HepG2 (cell line): ENCODE measurements at regions not wholly inside any gene's neighbourhood (a gene's known extent, or its start where the extent isn't known, plus 50 kb on each side); places are given as distances from the start of the nearest gene placed in this dataset.

Source experiments
- CEBPB ChIP-seq: IDR thresholded peaks from 2 replicates; pipeline ENCODE4 v1.6.1; 2011; ENCODE audit warnings: low read depth, low read length, improper control_type of control experiment, borderline replicate concordance
- MTF1 ChIP-seq: sonication (generic); formaldehyde crosslinking; IDR thresholded peaks from 2 replicates; pipeline ENCODE4 v1.5.0; 2020; ENCODE audit warnings: missing genetic modification reagents
- POLR2AphosphoS2 ChIP-seq: IDR thresholded peaks from 2 replicates; pipeline ENCODE4 v1.6.1; 2011; ENCODE audit warnings: low read depth, low read length, improper control_type of control experiment
- SALL1 ChIP-seq: sonication (generic); formaldehyde crosslinking; IDR thresholded peaks from 2 replicates; pipeline ENCODE4 v1.8.0; 2022; ENCODE audit warnings: mild to moderate bottlenecking, missing genetic modification reagents
- UBTF ChIP-seq: sonication (generic); formaldehyde crosslinking; IDR thresholded peaks from 2 replicates; pipeline ENCODE4 v1.4.0; 2020; ENCODE audit warnings: mild to moderate bottlenecking, missing genetic modification reagents
- ZFYVE20 ChIP-seq: sonication (generic); formaldehyde crosslinking; IDR thresholded peaks from 2 replicates; pipeline ENCODE4 v1.8.0; 2023; ENCODE audit warnings: low read depth, mild to moderate bottlenecking, moderate library complexity, missing genetic modification reagents, borderline replicate concordance
- ZMAT3 ChIP-seq: sonication (generic); formaldehyde crosslinking; conservative IDR thresholded peaks from 2 replicates; pipeline ENCODE4 v1.7.0; 2021; ENCODE audit warnings: missing genetic modification reagents
- ZNF549 ChIP-seq: sonication (generic); formaldehyde crosslinking; IDR thresholded peaks from 2 replicates; pipeline ENCODE4 v1.5.0; 2020; ENCODE audit warnings: missing genetic modification reagents
- TF ChIP-seq, protein P1 (sequence below): sonication (generic); formaldehyde crosslinking; IDR thresholded peaks from 2 replicates; pipeline ENCODE4 v1.5.1; 2020; ENCODE audit warnings: mild to moderate bottlenecking, missing genetic modification reagents, borderline replicate concordance
- TF ChIP-seq, protein P2 (sequence below): sonication (generic); formaldehyde crosslinking; conservative IDR thresholded peaks from 2 replicates; pipeline ENCODE4 v1.8.0; 2022; ENCODE audit warnings: low read depth, missing genetic modification reagents
- TF ChIP-seq, protein P3 (sequence below): sonication (generic); formaldehyde crosslinking; IDR thresholded peaks from 2 replicates; pipeline ENCODE4 v1.9.0; 2021; ENCODE audit warnings: missing genetic modification reagents, borderline replicate concordance
- TF ChIP-seq, protein P4 (sequence below): sonication (generic); formaldehyde crosslinking; IDR thresholded peaks from 2 replicates; pipeline ENCODE4 v1.4.0; 2020; ENCODE audit warnings: low read depth, missing genetic modification reagents

DNA sequence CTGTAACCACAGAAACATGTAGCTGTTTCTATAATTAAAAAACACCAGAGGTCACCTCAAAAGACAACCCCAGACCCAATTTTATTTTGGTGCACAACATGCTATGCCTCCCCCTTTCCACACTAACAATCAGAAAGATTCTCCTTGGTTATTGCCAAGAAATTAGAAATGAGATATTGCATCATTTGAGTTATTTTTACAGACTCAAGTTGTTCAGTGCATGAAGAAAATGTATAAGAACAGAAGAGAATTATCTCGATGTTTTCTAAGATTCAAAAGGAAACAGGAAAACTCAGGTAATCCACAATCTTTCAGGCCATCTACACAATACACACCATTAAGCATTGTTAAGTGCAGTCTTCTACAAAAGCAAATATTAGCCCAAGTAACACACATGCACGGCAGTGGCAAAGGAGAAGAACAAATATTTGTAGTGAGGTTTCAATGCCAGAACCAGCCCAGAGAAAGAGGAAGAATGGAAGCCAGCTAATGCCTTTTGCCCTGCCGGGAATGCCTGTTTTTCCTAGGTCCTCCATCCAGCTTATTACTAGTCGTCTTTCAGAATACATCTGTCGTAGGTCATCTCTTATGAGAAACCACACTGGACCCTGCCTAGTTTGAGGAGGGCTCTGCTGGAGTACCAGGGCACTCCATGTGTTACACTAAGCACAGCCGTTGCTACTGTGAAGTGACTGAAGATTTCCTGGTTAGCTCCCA, 67.6 kb upstream of the C1GALT1 start (continued):
- TF ChIP-seq MTF1 (CRISPR knock-in tag) (no peak), SALL1 (CRISPR knock-in tag) (peak; percentile 93), CEBPB (peak; percentile 17; the same call in 1 of the 2 replicates), ZNF549 (no peak), ZFYVE20 (no peak), UBTF (CRISPR knock-in tag) (no peak), ZMAT3 (no peak), POLR2AphosphoS2 (no peak)
- TF ChIP-seq, protein P1, sequence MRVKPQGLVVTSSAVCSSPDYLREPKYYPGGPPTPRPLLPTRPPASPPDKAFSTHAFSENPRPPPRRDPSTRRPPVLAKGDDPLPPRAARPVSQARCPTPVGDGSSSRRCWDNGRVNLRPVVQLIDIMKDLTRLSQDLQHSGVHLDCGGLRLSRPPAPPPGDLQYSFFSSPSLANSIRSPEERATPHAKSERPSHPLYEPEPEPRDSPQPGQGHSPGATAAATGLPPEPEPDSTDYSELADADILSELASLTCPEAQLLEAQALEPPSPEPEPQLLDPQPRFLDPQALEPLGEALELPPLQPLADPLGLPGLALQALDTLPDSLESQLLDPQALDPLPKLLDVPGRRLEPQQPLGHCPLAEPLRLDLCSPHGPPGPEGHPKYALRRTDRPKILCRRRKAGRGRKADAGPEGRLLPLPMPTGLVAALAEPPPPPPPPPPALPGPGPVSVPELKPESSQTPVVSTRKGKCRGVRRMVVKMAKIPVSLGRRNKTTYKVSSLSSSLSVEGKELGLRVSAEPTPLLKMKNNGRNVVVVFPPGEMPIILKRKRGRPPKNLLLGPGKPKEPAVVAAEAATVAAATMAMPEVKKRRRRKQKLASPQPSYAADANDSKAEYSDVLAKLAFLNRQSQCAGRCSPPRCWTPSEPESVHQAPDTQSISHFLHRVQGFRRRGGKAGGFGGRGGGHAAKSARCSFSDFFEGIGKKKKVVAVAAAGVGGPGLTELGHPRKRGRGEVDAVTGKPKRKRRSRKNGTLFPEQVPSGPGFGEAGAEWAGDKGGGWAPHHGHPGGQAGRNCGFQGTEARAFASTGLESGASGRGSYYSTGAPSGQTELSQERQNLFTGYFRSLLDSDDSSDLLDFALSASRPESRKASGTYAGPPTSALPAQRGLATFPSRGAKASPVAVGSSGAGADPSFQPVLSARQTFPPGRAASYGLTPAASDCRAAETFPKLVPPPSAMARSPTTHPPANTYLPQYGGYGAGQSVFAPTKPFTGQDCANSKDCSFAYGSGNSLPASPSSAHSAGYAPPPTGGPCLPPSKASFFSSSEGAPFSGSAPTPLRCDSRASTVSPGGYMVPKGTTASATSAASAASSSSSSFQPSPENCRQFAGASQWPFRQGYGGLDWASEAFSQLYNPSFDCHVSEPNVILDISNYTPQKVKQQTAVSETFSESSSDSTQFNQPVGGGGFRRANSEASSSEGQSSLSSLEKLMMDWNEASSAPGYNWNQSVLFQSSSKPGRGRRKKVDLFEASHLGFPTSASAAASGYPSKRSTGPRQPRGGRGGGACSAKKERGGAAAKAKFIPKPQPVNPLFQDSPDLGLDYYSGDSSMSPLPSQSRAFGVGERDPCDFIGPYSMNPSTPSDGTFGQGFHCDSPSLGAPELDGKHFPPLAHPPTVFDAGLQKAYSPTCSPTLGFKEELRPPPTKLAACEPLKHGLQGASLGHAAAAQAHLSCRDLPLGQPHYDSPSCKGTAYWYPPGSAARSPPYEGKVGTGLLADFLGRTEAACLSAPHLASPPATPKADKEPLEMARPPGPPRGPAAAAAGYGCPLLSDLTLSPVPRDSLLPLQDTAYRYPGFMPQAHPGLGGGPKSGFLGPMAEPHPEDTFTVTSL: peak; percentile 98
- TF ChIP-seq, protein P2, sequence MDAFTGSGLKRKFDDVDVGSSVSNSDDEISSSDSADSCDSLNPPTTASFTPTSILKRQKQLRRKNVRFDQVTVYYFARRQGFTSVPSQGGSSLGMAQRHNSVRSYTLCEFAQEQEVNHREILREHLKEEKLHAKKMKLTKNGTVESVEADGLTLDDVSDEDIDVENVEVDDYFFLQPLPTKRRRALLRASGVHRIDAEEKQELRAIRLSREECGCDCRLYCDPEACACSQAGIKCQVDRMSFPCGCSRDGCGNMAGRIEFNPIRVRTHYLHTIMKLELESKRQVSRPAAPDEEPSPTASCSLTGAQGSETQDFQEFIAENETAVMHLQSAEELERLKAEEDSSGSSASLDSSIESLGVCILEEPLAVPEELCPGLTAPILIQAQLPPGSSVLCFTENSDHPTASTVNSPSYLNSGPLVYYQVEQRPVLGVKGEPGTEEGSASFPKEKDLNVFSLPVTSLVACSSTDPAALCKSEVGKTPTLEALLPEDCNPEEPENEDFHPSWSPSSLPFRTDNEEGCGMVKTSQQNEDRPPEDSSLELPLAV: no peak
- TF ChIP-seq, protein P3, sequence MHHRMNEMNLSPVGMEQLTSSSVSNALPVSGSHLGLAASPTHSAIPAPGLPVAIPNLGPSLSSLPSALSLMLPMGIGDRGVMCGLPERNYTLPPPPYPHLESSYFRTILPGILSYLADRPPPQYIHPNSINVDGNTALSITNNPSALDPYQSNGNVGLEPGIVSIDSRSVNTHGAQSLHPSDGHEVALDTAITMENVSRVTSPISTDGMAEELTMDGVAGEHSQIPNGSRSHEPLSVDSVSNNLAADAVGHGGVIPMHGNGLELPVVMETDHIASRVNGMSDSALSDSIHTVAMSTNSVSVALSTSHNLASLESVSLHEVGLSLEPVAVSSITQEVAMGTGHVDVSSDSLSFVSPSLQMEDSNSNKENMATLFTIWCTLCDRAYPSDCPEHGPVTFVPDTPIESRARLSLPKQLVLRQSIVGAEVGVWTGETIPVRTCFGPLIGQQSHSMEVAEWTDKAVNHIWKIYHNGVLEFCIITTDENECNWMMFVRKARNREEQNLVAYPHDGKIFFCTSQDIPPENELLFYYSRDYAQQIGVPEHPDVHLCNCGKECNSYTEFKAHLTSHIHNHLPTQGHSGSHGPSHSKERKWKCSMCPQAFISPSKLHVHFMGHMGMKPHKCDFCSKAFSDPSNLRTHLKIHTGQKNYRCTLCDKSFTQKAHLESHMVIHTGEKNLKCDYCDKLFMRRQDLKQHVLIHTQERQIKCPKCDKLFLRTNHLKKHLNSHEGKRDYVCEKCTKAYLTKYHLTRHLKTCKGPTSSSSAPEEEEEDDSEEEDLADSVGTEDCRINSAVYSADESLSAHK (CRISPR knock-in tag): no peak
- TF ChIP-seq, protein P4, sequence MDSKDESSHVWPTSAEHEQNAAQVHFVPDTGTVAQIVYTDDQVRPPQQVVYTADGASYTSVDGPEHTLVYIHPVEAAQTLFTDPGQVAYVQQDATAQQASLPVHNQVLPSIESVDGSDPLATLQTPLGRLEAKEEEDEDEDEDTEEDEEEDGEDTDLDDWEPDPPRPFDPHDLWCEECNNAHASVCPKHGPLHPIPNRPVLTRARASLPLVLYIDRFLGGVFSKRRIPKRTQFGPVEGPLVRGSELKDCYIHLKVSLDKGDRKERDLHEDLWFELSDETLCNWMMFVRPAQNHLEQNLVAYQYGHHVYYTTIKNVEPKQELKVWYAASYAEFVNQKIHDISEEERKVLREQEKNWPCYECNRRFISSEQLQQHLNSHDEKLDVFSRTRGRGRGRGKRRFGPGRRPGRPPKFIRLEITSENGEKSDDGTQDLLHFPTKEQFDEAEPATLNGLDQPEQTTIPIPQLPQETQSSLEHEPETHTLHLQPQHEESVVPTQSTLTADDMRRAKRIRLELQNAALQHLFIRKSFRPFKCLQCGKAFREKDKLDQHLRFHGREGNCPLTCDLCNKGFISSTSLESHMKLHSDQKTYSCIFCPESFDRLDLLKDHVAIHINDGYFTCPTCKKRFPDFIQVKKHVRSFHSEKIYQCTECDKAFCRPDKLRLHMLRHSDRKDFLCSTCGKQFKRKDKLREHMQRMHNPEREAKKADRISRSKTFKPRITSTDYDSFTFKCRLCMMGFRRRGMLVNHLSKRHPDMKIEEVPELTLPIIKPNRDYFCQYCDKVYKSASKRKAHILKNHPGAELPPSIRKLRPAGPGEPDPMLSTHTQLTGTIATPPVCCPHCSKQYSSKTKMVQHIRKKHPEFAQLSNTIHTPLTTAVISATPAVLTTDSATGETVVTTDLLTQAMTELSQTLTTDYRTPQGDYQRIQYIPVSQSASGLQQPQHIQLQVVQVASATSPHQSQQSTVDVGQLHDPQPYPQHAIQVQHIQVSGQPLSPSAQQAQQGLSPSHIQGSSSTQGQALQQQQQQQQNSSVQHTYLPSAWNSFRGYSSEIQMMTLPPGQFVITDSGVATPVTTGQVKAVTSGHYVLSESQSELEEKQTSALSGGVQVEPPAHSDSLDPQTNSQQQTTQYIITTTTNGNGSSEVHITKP (CRISPR knock-in tag): peak; percentile 64; the same call in 1 of the 2 replicates
